Neural cell (in vitro differentiated cells): ENCODE measurements at regions not wholly inside any gene's neighbourhood (a gene's known extent, or its start where the extent isn't known, plus 50 kb on each side); places are given as distances from the start of the nearest gene placed in this dataset.

Source experiments
- H2AFZ ChIP-seq: fragments of 200-600, 300-800 bp; sonication (generic), shearing (Covaris generic); 2 replicates; pipeline ENCODE4 v1.6.0; 2014; ENCODE audit warnings: low read depth, mild to moderate bottlenecking, antibody characterized with exemption, low read length, moderate library complexity
- H3F3A ChIP-seq: fragments of 200-600 bp; shearing (Covaris generic); 2 replicates; pipeline ENCODE4 v1.6.1; 2016; ENCODE audit warnings: mild to moderate bottlenecking, moderate library complexity, mixed read lengths, antibody characterized with exemption, low read length; ENCODE audit not compliant: insufficient read depth, poor library complexity, severe bottlenecking
- H3K27ac ChIP-seq: fragments of 200-600, 300-800 bp; sonication (generic), shearing (Covaris generic); 2 replicates; pipeline ENCODE4 v1.5.1; 2014; ENCODE audit warnings: mild to moderate bottlenecking, low read length, moderate library complexity
- H3K27me3 ChIP-seq: fragments of 300-800, 200-600 bp; sonication (generic), shearing (Covaris generic); 2 replicates; pipeline ENCODE4 v1.6.0; 2014; ENCODE audit warnings: mild to moderate bottlenecking, low read depth, low read length, moderate library complexity; ENCODE audit not compliant: insufficient read depth
- H3K36me3 ChIP-seq: fragments of 300-800, 200-600 bp; sonication (generic), shearing (Covaris generic); 2 replicates; pipeline ENCODE4 v1.5.1; 2014; ENCODE audit warnings: mild to moderate bottlenecking, antibody characterized with exemption, low read length, moderate library complexity; ENCODE audit not compliant: insufficient read depth
- H3K4me2 ChIP-seq: fragments of 300-800, 200-600 bp; sonication (generic), shearing (Covaris generic); 2 replicates; pipeline ENCODE4 v1.6.0; 2014; ENCODE audit warnings: mild to moderate bottlenecking, low read length
- H3K4me3 ChIP-seq: fragments of 300-800, 200-600 bp; sonication (generic), shearing (Covaris generic); 2 replicates; pipeline ENCODE4 v1.5.1; 2014; ENCODE audit warnings: mild to moderate bottlenecking, low read length, moderate library complexity
- H3K79me2 ChIP-seq: fragments of 200-600 bp; shearing (Covaris generic); replicated peaks from 2 replicates; pipeline ENCODE4 v1.6.0; 2014; ENCODE audit warnings: mild to moderate bottlenecking, low read length, moderate library complexity; ENCODE audit not compliant: insufficient read depth
- H3K9ac ChIP-seq: fragments of 300-800, 200-600 bp; sonication (generic), shearing (Covaris generic); 2 replicates; pipeline ENCODE4 v1.6.1; 2016; ENCODE audit warnings: mild to moderate bottlenecking, low read length, mixed read lengths
- H3K9me2 ChIP-seq: fragments of 200-600 bp; shearing (Covaris generic); 2 replicates; pipeline ENCODE4 v1.6.1; 2016; ENCODE audit warnings: mild to moderate bottlenecking, low read length, mixed read lengths; ENCODE audit not compliant: insufficient read depth
- H3K9me3 ChIP-seq: fragments of 200-600, 300-800 bp; sonication (generic), shearing (Covaris generic); 2 replicates; pipeline ENCODE4 v1.6.1; 2016; ENCODE audit warnings: mild to moderate bottlenecking, mixed run types, low read length, moderate library complexity, mixed read lengths
- H4K20me1 ChIP-seq: fragments of 200-600 bp; shearing (Covaris generic); 2 replicates; pipeline ENCODE4 v1.6.1; 2016; ENCODE audit warnings: mild to moderate bottlenecking, mixed run types; ENCODE audit not compliant: insufficient read depth
- EP300 ChIP-seq: fragments of 450-650 bp; conservative IDR thresholded peaks from 2 replicates; pipeline ENCODE4 v1.6.1; 2014; ENCODE audit warnings: antibody characterized with exemption, mild to moderate bottlenecking, moderate library complexity; ENCODE audit not compliant: poor library complexity, severe bottlenecking
- EZH2 ChIP-seq: fragments of 200-600, 300-800 bp; shearing (Covaris generic), sonication (generic); IDR thresholded peaks from 2 replicates; pipeline ENCODE4 v1.6.1; 2014; ENCODE audit warnings: antibody characterized with exemption, low read length, borderline replicate concordance, mild to moderate bottlenecking; ENCODE audit not compliant: insufficient read depth, poor library complexity, severe bottlenecking
- MXI1 ChIP-seq: fragments of 450-650 bp; conservative IDR thresholded peaks from 2 replicates; pipeline ENCODE4 v1.6.1; 2014; ENCODE audit warnings: antibody characterized with exemption, mild to moderate bottlenecking; ENCODE audit not compliant: poor library complexity, severe bottlenecking
- POLR2AphosphoS5 ChIP-seq: IDR thresholded peaks from 2 replicates; pipeline ENCODE4 v1.6.1; 2012
- RAD21 ChIP-seq: fragments of 450-650 bp; conservative IDR thresholded peaks from 2 replicates; pipeline ENCODE4 v1.6.1; 2014; ENCODE audit warnings: antibody characterized with exemption, mild to moderate bottlenecking, moderate library complexity
- SMC3 ChIP-seq: fragments of 450-650 bp; conservative IDR thresholded peaks from 2 replicates; pipeline ENCODE4 v1.6.1; 2014; ENCODE audit warnings: antibody characterized with exemption, mild to moderate bottlenecking, moderate library complexity; ENCODE audit not compliant: poor library complexity
- TAF1 ChIP-seq: IDR thresholded peaks from 2 replicates; pipeline ENCODE4 v1.6.1; 2012; ENCODE audit warnings: low read depth
- TF ChIP-seq, protein P1 (sequence below): IDR thresholded peaks from 2 replicates; pipeline ENCODE4 v1.6.1; 2012; ENCODE audit warnings: borderline replicate concordance
- TF ChIP-seq, protein P2 (sequence below): fragments of 450-650 bp; IDR thresholded peaks from 2 replicates; pipeline ENCODE4 v1.5.1; 2014; ENCODE audit warnings: antibody characterized with exemption, mild to moderate bottlenecking, moderate library complexity; ENCODE audit not compliant: poor library complexity, severe bottlenecking

DNA sequence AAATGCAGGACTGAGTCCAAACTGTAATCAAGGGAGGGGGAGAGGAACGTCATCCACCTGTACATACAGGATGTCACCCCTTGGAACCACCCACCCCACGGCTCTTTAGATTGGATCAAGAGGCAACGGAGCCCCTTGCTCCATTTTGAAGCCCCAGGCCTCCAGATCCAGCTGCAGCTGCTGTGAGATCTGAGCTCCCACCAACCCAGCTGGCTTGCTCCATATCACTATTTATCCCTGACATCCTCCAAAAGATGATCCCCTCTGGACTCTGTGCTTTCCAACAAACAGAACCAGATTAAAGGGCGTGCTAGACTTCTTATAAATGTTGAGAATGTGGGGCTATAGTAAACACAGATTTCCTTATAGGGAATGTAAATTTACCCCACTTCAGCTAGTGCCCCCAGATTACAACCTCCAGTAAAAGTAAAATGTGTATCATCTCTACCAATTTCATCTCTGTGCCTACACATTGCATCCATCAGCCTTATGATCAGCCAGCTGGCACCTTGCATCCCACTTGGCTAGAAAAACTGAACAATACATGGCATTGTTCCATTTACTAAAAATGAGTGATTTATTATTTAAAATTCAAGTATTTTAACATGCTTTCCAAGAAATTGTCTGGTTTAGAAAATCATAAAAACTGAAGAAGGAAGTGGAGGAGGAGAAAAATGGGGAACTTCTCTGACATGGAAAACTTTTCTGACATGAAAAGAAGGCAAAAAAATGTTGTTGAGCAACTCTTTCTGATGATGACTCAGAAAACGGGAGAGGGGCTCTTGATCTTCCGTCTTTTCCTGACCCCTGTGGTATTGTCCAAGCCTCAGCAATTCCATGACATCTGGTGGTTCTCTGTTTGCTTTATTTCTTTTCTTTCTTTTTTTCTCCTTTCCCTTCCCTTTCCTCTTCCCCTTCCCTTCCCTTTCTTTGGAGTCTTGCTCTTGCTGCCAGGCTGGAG lies 262.6 kb upstream of the THUMPD2 start:
- Histone ChIP-seq H4K20me1 (no peaks in the 10 kb centered on the region), H3K27ac (no peak overlapping the region), H3K36me3 (no peaks in the 10 kb centered on the region), H3K9ac (no peak overlapping the region), H3K4me2 (no peak overlapping the region), H3K27me3 (no peaks in the 10 kb centered on the region), H3F3A (no peaks in the 10 kb centered on the region), H3K79me2 (no peaks in the 10 kb centered on the region), H2AFZ (no peak overlapping the region), H3K4me3 (no peak overlapping the region), H3K9me3 (no peaks in the 10 kb centered on the region), H3K9me2 (no peaks in the 10 kb centered on the region)
- TF ChIP-seq EZH2 (no peak), RAD21 (no peak), POLR2AphosphoS5 (no peak), EP300 (no peak), MXI1 (no peak)

DNA sequence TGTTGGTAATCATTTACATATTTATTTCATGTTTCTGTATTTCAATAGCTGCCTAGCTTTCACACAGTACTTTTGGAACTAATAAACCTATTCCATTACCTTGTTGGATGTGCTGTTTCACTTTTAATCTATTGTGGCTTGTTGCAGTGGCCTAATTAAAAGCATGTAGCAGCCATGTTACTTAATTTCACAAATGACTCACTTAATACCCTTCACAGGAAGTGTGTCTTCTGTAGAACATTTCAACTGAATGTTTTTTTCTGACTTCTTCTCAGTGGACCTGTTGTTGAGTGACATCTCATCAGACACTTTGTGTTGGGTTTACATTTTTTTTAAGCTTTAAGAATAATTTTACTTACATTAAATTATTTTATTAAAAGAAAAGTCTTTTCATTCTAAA lies 260.5 kb upstream of the THUMPD2 start:
- Histone ChIP-seq H3K36me3 (no peaks in the 10 kb centered on the region), H3K9me3 (no peaks in the 10 kb centered on the region), H3K4me2 (no peak overlapping the region)

More for the DNA sequence above, 260.5 kb upstream of the THUMPD2 start:
- H2AFZ ChIP-seq: no peak overlapping the region
- H4K20me1 ChIP-seq: no peaks in the 10 kb centered on the region
- no peak overlapping the region for H3K4me3 ChIP-seq
- H3K9me2 ChIP-seq: no peaks in the 10 kb centered on the region
- H3K9ac ChIP-seq: no peak overlapping the region
- no peaks in the 10 kb centered on the region for H3F3A ChIP-seq
- no peak overlapping the region for H3K27ac ChIP-seq
- no peaks in the 10 kb centered on the region for H3K79me2 ChIP-seq
- no peak for TF ChIP-seq POLR2AphosphoS5
- TF ChIP-seq MXI1: no peak
- no peak for TF ChIP-seq EZH2
- no peak for TF ChIP-seq RAD21
- TF ChIP-seq, protein P1, sequence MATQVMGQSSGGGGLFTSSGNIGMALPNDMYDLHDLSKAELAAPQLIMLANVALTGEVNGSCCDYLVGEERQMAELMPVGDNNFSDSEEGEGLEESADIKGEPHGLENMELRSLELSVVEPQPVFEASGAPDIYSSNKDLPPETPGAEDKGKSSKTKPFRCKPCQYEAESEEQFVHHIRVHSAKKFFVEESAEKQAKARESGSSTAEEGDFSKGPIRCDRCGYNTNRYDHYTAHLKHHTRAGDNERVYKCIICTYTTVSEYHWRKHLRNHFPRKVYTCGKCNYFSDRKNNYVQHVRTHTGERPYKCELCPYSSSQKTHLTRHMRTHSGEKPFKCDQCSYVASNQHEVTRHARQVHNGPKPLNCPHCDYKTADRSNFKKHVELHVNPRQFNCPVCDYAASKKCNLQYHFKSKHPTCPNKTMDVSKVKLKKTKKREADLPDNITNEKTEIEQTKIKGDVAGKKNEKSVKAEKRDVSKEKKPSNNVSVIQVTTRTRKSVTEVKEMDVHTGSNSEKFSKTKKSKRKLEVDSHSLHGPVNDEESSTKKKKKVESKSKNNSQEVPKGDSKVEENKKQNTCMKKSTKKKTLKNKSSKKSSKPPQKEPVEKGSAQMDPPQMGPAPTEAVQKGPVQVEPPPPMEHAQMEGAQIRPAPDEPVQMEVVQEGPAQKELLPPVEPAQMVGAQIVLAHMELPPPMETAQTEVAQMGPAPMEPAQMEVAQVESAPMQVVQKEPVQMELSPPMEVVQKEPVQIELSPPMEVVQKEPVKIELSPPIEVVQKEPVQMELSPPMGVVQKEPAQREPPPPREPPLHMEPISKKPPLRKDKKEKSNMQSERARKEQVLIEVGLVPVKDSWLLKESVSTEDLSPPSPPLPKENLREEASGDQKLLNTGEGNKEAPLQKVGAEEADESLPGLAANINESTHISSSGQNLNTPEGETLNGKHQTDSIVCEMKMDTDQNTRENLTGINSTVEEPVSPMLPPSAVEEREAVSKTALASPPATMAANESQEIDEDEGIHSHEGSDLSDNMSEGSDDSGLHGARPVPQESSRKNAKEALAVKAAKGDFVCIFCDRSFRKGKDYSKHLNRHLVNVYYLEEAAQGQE: no peak
- TF ChIP-seq TAF1: no peak
- no peak for TF ChIP-seq EP300
- no peak for TF ChIP-seq SMC3
- TF ChIP-seq, protein P2, sequence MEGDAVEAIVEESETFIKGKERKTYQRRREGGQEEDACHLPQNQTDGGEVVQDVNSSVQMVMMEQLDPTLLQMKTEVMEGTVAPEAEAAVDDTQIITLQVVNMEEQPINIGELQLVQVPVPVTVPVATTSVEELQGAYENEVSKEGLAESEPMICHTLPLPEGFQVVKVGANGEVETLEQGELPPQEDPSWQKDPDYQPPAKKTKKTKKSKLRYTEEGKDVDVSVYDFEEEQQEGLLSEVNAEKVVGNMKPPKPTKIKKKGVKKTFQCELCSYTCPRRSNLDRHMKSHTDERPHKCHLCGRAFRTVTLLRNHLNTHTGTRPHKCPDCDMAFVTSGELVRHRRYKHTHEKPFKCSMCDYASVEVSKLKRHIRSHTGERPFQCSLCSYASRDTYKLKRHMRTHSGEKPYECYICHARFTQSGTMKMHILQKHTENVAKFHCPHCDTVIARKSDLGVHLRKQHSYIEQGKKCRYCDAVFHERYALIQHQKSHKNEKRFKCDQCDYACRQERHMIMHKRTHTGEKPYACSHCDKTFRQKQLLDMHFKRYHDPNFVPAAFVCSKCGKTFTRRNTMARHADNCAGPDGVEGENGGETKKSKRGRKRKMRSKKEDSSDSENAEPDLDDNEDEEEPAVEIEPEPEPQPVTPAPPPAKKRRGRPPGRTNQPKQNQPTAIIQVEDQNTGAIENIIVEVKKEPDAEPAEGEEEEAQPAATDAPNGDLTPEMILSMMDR: no peak
- no peaks in the 10 kb centered on the region for H3K27me3 ChIP-seq
